ENCODE measurements at regions not wholly inside any gene's neighbourhood (a gene's known extent, or its start where the extent isn't known, plus 50 kb on each side); places are given as distances from the start of the nearest gene placed in this dataset.

GRCh38 chr3:70120357-70120966 is 120.9 kb downstream of the SAMMSON start:
- peak; percentile 59 for DNase-seq (ENCODE audit: low read depth, low spot score)

GRCh38 chr3:70127192-70127591 is 127.7 kb downstream of the SAMMSON start:
- DNase-seq (ENCODE audit: low read depth, low spot score) = no peak

GRCh38 chr3:70137366-70137765 is 137.8 kb downstream of the SAMMSON start:
- no peak for DNase-seq (ENCODE audit: low read depth, low spot score)

GRCh38 chr3:70138606-70139005 is 139.1 kb downstream of the SAMMSON start:
- DNase-seq (ENCODE audit: low read depth, low spot score) = no peak

Data from iPS DF 19.7 (cell line).